NCI-H146 (cell line): ENCODE measurements at regions not wholly inside any gene's neighbourhood (a gene's known extent, or its start where the extent isn't known, plus 50 kb on each side); places are given as distances from the start of the nearest gene placed in this dataset.

Experiments used
- DNase-seq: peaks from one replicate; lab custom pipeline; 2025; lab: John Stamatoyannopoulos, UW

GRCh38 chr13:73394066-73394465, 335.3 kb downstream of the KLF5 start:
- no peak for DNase-seq

- no peak for DNase-seq
These were observed 331.3 kb downstream of the KLF5 start for GRCh38 chr13:73390100-73390499.

GRCh38 chr13:73388586-73388985, 329.8 kb downstream of the KLF5 start:
- no peak for DNase-seq

- DNase-seq = no peak
These were observed 328.5 kb downstream of the KLF5 start for GRCh38 chr13:73387318-73387717.

GRCh38 chr13:73385848-73386247, 327.0 kb downstream of the KLF5 start:
- no peak for DNase-seq

- no peak for DNase-seq
These were observed 314.1 kb downstream of the KLF5 start for GRCh38 chr13:73372666-73373627.

GRCh38 chr13:73370066-73370465, 311.3 kb downstream of the KLF5 start:
- no peak for DNase-seq

GRCh38 chr13:73369095-73369494, 310.3 kb downstream of the KLF5 start:
- no peak for DNase-seq

- no peak for DNase-seq
These were observed 309.8 kb downstream of the KLF5 start for GRCh38 chr13:73368608-73369007.

- no peak for DNase-seq
These were observed 309.1 kb downstream of the KLF5 start for GRCh38 chr13:73367886-73368285.

GRCh38 chr13:73366241-73366640, 307.4 kb downstream of the KLF5 start:
- DNase-seq = no peak

- DNase-seq = no peak
These were observed 306.9 kb downstream of the KLF5 start for GRCh38 chr13:73365681-73366080.

GRCh38 chr13:73365252-73365651, 306.4 kb downstream of the KLF5 start:
- DNase-seq = peak; percentile 10

- no peak for DNase-seq
These were observed 305.9 kb downstream of the KLF5 start for GRCh38 chr13:73364736-73365135.

GRCh38 chr13:73358606-73359095, 299.8 kb downstream of the KLF5 start:
- no peak for DNase-seq

- no peak for DNase-seq
These were observed 296.3 kb downstream of the KLF5 start for GRCh38 chr13:73355134-73355533.

- peak; percentile 55 for DNase-seq
These were observed 292.9 kb downstream of the KLF5 start for GRCh38 chr13:73351730-73352129.

GRCh38 chr13:73341748-73342147, 282.9 kb downstream of the KLF5 start:
- no peak for DNase-seq

GRCh38 chr13:73340069-73340468, 281.3 kb downstream of the KLF5 start:
- DNase-seq = no peak

- DNase-seq = no peak
These were observed 280.3 kb downstream of the KLF5 start for GRCh38 chr13:73339086-73339485.

- no peak for DNase-seq
These were observed 279.6 kb downstream of the KLF5 start for GRCh38 chr13:73338389-73338788.

GRCh38 chr13:73337532-73337931, 278.7 kb downstream of the KLF5 start:
- no peak for DNase-seq

GRCh38 chr13:73336773-73337172, 278.0 kb downstream of the KLF5 start:
- no peak for DNase-seq

GRCh38 chr13:73335944-73336343, 277.1 kb downstream of the KLF5 start:
- no peak for DNase-seq
